Stimulated activated CD4-positive, alpha-beta T cell treated with anti-CD3 and anti-CD28 coated beads, TNF-alpha, amount 100 ng/mL, for 4 hours (primary cell): ENCODE measurements at regions not wholly inside any gene's neighbourhood (a gene's known extent, or its start where the extent isn't known, plus 50 kb on each side); places are given as distances from the start of the nearest gene placed in this dataset.
A peak's percentile ranks its signal among the peaks of the same experiment; 100 is the strongest.
"Not testable (repeated sequence)": the region's sequence is repeated elsewhere in the genome, so short reads cannot be mapped to it uniquely, and the experiment has no call there.

ENCODE experiments used
- DNase-seq, 3 experiments: peaks; one replicate each; pipeline ENCODE4 v3.0.0-alpha.2; 2020; ENCODE audit warnings: low read depth in 3 of 3

- no peak for DNase-seq
Measured at GRCh38 chr9:31045810-31046209, 1338.6 kb upstream of the ACO1 start.

GRCh38 chr9:31061592-31061991, 1322.9 kb upstream of the ACO1 start:
- not testable (repeated sequence) for DNase-seq

GRCh38 chr9:31065691-31066090, 1318.8 kb upstream of the ACO1 start:
- no peak for DNase-seq

- no peak for DNase-seq
Measured at GRCh38 chr9:31067418-31067817, 1317.0 kb upstream of the ACO1 start.

GRCh38 chr9:31071606-31072286, 1312.7 kb upstream of the ACO1 start:
- DNase-seq, result no peak

GRCh38 chr9:31078175-31078574, 1306.3 kb upstream of the ACO1 start:
- DNase-seq, result no peak

GRCh38 chr9:31084350-31084749, 1300.1 kb upstream of the ACO1 start:
- DNase-seq, result no peak

- DNase-seq, result no peak
Measured at GRCh38 chr9:31089549-31090221, 1294.8 kb upstream of the ACO1 start.

GRCh38 chr9:31100311-31100710, 1284.1 kb upstream of the ACO1 start:
- DNase-seq, result no peak

- DNase-seq, result no peak
Measured at GRCh38 chr9:31103836-31104235, 1280.6 kb upstream of the ACO1 start.

- no peak for DNase-seq
Measured at GRCh38 chr9:31104249-31104648, 1280.2 kb upstream of the ACO1 start.

- DNase-seq, result no peak
Measured at GRCh38 chr9:31112491-31112890, 1272.0 kb upstream of the ACO1 start.

- DNase-seq, result no peak
Measured at GRCh38 chr9:31114346-31114745, 1270.1 kb upstream of the ACO1 start.

GRCh38 chr9:31119890-31120454, 1264.5 kb upstream of the ACO1 start:
- peak in 1 of 3 experiments; percentile 9 for DNase-seq

GRCh38 chr9:31124389-31124788, 1260.1 kb upstream of the ACO1 start:
- no peak for DNase-seq

- DNase-seq, result no peak
Measured at GRCh38 chr9:31135567-31135966, 1248.9 kb upstream of the ACO1 start.

GRCh38 chr9:31136524-31136923, 1247.9 kb upstream of the ACO1 start:
- DNase-seq, result no peak

GRCh38 chr9:31137176-31138160, 1247.0 kb upstream of the ACO1 start:
- no peak for DNase-seq

- no peak for DNase-seq
Measured at GRCh38 chr9:31140316-31140715, 1244.1 kb upstream of the ACO1 start.

GRCh38 chr9:31142456-31142855, 1242.0 kb upstream of the ACO1 start:
- DNase-seq, result no peak

- no peak for DNase-seq
Measured at GRCh38 chr9:31144614-31145013, 1239.8 kb upstream of the ACO1 start.
